ENCODE measurements at regions not wholly inside any gene's neighbourhood (a gene's known extent, or its start where the extent isn't known, plus 50 kb on each side); places are given as distances from the start of the nearest gene placed in this dataset.

- no peaks in the 10 kb centered on the region; the same call in 1 of the 2 replicates for H3K9me3 ChIP-seq (ENCODE audit: control insufficient read depth, insufficient read depth, low read length)
- ChIA-PET POLR2A (ENCODE audit: unreplicated experiment) (no interaction called here), CTCF (no interaction called here)
- no peaks in the 10 kb centered on the region for H4K20me1 ChIP-seq (ENCODE audit: insufficient read depth, low read length)
- ATAC-seq (ENCODE audit: low read depth): no peak
- H2BK120ac ChIP-seq (ENCODE audit: low read depth, low read length): no peak overlapping the region
- no peak overlapping the region for H4K5ac ChIP-seq (ENCODE audit: low read depth, low read length)
- no peaks in the 10 kb centered on the region for H3K4me1 ChIP-seq (ENCODE audit: control insufficient read depth, insufficient read depth, low read length)
- TF ChIP-seq NFE2L2 (IDR thresholded peaks at IDR 0.05; ENCODE audit: low read depth, low read length) (no peak), RFX5 (IDR thresholded peaks at IDR 0.05; ENCODE audit: low read depth, low read length) (no peak), POLR2A (IDR thresholded peaks at IDR 0.05; ENCODE audit: low read depth, low read length) (no peak), MAFK (IDR thresholded peaks at IDR 0.05; ENCODE audit: low read depth, low read length) (no peak), SMC3 (IDR thresholded peaks at IDR 0.05; ENCODE audit: low read depth, low read length) (no peak), MAZ (IDR thresholded peaks at IDR 0.05; ENCODE audit: borderline replicate concordance, low read depth, low read length) (no peak), CTCF (conservative IDR thresholded peaks at IDR 0.05; ENCODE audit: low read depth, low read length) (no peak), BHLHE40 (IDR thresholded peaks at IDR 0.05; ENCODE audit: low read depth, low read length) (no peak), CEBPB (IDR thresholded peaks at IDR 0.05; ENCODE audit: low read depth, low read length) (no peak), RAD21 (IDR thresholded peaks at IDR 0.05; ENCODE audit: low read length) (no peak), ELK1 (IDR thresholded peaks at IDR 0.05; ENCODE audit: borderline replicate concordance, low read depth, low read length) (no peak), CHD1 (IDR thresholded peaks at IDR 0.05; ENCODE audit: low read depth, low read length) (no peak), MXI1 (IDR thresholded peaks at IDR 0.05; ENCODE audit: borderline replicate concordance, low read depth, low read length) (no peak), FOS (IDR thresholded peaks at IDR 0.05; ENCODE audit: low read depth, low read length) (no peak), RCOR1 (IDR thresholded peaks at IDR 0.05; ENCODE audit: insufficient replicate concordance, low read length) (no peak), USF2 (IDR thresholded peaks at IDR 0.05; ENCODE audit: low read depth, low read length) (no peak)
- H3K27ac ChIP-seq (ENCODE audit: insufficient read depth, low read length): no peak overlapping the region
- H3K4me3 ChIP-seq (ENCODE audit: insufficient read depth, low read depth, low read length): no peak overlapping the region
- in situ Hi-C loops (cut with MboI; ENCODE audit: low sequenced_read_pairs) (no loop called here), intact Hi-C loops (cut with micrococcal nuclease) (no loop called here), dilution Hi-C loops (cut with HindIII; ENCODE audit: low sequenced_read_pairs, unreplicated experiment) (no loop called here)
- no peak overlapping the region for H4K91ac ChIP-seq (ENCODE audit: insufficient read depth, low read depth, low read length)
- no peaks in the 10 kb centered on the region for H3K27me3 ChIP-seq (ENCODE audit: control insufficient read depth, insufficient read depth, low read length)
- no peak overlapping the region for H4K8ac ChIP-seq (ENCODE audit: low read depth in 2 of 2, low read length in 2 of 2)
- H2AK5ac ChIP-seq (ENCODE audit: low read depth, low read length): no peak overlapping the region
- no peaks in the 10 kb centered on the region for H3K9me1 ChIP-seq (ENCODE audit: insufficient read depth, low read length)
- BruUV-seq (replicated peaks): no TSS peak
- no peak overlapping the region for H3K9ac ChIP-seq (ENCODE audit: low read depth, low read length)
- H3K14ac ChIP-seq (replicated peaks; ENCODE audit: low read depth, low read length): no peak overlapping the region
- H3K36me3 ChIP-seq (ENCODE audit: control insufficient read depth, insufficient read depth, low read length): no peaks in the 10 kb centered on the region
- DNase-seq: no peak
- no peak overlapping the region for H3K4me2 ChIP-seq (ENCODE audit: low read depth, low read length)
- no peak overlapping the region for H3K4ac ChIP-seq (ENCODE audit: low read depth, low read length)
- H2BK5ac ChIP-seq (ENCODE audit: low read depth, low read length, poor library complexity, severe bottlenecking): no peak overlapping the region
- H2AFZ ChIP-seq (replicated peaks; ENCODE audit: low read length, poor library complexity): no peak overlapping the region
- H2AK9ac ChIP-seq (replicated peaks; ENCODE audit: low read depth, low read length, poor library complexity): no peak overlapping the region
- no peak overlapping the region for H2BK15ac ChIP-seq (ENCODE audit: low read depth, low read length)
- no peak overlapping the region for H2BK20ac ChIP-seq (ENCODE audit: low read depth, low read length)
- no peaks in the 10 kb centered on the region for H3K79me1 ChIP-seq (ENCODE audit: low read depth in 1 of 2, low read length in 2 of 2)
- H3K18ac ChIP-seq (ENCODE audit: low read depth, low read length): no peak overlapping the region
- no peak overlapping the region for H3K56ac ChIP-seq (ENCODE audit: extremely low read depth, insufficient read depth, low read length)
- H3K23ac ChIP-seq (ENCODE audit: low read depth, low read length): no peak overlapping the region
Observed at GRCh38 chr5:24331531-24331930, 313.2 kb downstream of the CDH10 start.

All from IMR-90 (cell line).